ENCODE measurements at regions not wholly inside any gene's neighbourhood (a gene's known extent, or its start where the extent isn't known, plus 50 kb on each side); places are given as distances from the start of the nearest gene placed in this dataset.

DNA sequence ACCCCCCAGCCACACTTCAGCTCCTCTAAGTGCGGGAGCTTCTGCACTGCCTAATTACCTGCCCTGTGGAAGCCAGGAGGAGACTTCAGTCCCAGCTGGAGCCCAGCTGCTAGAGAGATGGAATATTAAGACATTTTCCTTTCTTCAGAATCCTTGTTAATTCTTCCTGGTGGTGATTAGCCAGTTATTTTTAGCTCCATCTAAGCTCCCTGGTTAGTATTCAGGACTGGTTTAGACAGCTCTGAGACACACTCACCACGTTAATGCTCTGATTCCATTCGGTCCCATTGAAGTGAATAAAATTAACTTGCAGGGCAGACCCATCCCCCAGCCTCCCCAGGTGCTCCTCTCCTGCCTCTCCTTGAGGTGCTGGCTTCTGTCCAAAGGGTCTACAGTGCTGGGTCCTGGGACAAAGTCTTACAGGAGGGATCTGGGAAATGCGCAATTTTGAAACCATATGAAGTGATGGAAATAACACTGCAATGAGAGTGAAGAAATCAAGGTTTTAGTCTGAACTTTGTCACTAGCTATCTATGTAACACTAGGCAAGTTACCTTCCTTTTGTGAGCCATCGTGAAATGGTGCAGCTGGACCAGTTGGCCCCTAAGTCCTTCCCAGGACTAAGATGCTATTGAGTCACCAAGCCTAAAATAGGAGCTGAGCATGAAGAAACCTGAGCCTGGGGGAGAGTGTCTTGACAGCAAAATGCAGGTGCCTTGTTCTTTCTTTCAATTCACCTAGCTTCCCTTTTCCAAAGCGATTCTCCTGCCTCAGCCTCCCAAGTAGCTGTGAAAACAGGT lies 117.4 kb upstream of the ATP1A1 start (continued):
- TF ChIP-seq EZH2phosphoT487 (IDR thresholded peaks at IDR 0.05; ENCODE audit: unreplicated experiment) (no peak), CREB1 (CRISPR knock-in tag; IDR thresholded peaks at IDR 0.05; ENCODE audit: low read depth) (no peak), STAT1 (IDR thresholded peaks at IDR 0.05; ENCODE audit: unreplicated experiment) (no peak)
- TF ChIP-seq, protein P1, sequence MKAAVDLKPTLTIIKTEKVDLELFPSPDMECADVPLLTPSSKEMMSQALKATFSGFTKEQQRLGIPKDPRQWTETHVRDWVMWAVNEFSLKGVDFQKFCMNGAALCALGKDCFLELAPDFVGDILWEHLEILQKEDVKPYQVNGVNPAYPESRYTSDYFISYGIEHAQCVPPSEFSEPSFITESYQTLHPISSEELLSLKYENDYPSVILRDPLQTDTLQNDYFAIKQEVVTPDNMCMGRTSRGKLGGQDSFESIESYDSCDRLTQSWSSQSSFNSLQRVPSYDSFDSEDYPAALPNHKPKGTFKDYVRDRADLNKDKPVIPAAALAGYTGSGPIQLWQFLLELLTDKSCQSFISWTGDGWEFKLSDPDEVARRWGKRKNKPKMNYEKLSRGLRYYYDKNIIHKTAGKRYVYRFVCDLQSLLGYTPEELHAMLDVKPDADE (IDR thresholded peaks at IDR 0.05): no peak

DNA sequence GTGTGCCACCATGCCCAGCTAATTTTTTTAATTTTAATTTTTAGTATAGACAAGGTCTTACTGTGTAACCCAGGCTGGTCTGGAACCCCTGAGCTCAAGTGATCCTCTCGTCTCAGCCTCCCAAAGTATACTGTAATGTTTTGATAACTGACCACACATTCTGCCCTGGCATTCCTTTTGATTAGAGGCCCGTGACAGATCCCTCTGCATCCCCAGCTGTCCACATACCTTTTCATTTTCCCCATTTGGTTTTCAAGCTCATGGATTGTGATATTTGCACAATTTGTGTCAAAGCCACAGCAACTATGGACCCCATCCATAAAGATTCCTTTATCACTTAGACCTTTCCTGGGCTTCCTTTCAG lies 116.8 kb upstream of the ATP1A1 start:
- no peak for DNase-seq (ENCODE audit: low spot score)
- no peaks in the 10 kb centered on the region for H3K79me2 ChIP-seq (replicated peaks; ENCODE audit: insufficient read depth)
- H3K27me3 ChIP-seq (ENCODE audit: insufficient read depth): no peaks in the 10 kb centered on the region
- TF ChIP-seq, protein P2, sequence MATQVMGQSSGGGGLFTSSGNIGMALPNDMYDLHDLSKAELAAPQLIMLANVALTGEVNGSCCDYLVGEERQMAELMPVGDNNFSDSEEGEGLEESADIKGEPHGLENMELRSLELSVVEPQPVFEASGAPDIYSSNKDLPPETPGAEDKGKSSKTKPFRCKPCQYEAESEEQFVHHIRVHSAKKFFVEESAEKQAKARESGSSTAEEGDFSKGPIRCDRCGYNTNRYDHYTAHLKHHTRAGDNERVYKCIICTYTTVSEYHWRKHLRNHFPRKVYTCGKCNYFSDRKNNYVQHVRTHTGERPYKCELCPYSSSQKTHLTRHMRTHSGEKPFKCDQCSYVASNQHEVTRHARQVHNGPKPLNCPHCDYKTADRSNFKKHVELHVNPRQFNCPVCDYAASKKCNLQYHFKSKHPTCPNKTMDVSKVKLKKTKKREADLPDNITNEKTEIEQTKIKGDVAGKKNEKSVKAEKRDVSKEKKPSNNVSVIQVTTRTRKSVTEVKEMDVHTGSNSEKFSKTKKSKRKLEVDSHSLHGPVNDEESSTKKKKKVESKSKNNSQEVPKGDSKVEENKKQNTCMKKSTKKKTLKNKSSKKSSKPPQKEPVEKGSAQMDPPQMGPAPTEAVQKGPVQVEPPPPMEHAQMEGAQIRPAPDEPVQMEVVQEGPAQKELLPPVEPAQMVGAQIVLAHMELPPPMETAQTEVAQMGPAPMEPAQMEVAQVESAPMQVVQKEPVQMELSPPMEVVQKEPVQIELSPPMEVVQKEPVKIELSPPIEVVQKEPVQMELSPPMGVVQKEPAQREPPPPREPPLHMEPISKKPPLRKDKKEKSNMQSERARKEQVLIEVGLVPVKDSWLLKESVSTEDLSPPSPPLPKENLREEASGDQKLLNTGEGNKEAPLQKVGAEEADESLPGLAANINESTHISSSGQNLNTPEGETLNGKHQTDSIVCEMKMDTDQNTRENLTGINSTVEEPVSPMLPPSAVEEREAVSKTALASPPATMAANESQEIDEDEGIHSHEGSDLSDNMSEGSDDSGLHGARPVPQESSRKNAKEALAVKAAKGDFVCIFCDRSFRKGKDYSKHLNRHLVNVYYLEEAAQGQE (IDR thresholded peaks at IDR 0.05; ENCODE audit: unreplicated experiment): no peak
- TF ChIP-seq EZH2 (IDR thresholded peaks at IDR 0.05; ENCODE audit: low read depth, unreplicated experiment) (no peak), CREB1 (CRISPR knock-in tag; IDR thresholded peaks at IDR 0.05; ENCODE audit: low read depth) (no peak), POLR2AphosphoS5 (IDR thresholded peaks at IDR 0.05; ENCODE audit: low read depth) (no peak), ZNF331 (CRISPR knock-in tag; IDR thresholded peaks at IDR 0.05; ENCODE audit: low read depth) (no peak), NANOG (IDR thresholded peaks at IDR 0.05; ENCODE audit: borderline replicate concordance) (no peak), EZH2phosphoT487 (IDR thresholded peaks at IDR 0.05; ENCODE audit: unreplicated experiment) (no peak)
- TF ChIP-seq, protein P3, sequence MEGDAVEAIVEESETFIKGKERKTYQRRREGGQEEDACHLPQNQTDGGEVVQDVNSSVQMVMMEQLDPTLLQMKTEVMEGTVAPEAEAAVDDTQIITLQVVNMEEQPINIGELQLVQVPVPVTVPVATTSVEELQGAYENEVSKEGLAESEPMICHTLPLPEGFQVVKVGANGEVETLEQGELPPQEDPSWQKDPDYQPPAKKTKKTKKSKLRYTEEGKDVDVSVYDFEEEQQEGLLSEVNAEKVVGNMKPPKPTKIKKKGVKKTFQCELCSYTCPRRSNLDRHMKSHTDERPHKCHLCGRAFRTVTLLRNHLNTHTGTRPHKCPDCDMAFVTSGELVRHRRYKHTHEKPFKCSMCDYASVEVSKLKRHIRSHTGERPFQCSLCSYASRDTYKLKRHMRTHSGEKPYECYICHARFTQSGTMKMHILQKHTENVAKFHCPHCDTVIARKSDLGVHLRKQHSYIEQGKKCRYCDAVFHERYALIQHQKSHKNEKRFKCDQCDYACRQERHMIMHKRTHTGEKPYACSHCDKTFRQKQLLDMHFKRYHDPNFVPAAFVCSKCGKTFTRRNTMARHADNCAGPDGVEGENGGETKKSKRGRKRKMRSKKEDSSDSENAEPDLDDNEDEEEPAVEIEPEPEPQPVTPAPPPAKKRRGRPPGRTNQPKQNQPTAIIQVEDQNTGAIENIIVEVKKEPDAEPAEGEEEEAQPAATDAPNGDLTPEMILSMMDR (conservative IDR thresholded peaks at IDR 0.05; ENCODE audit: low read depth in 2 of 2): no peak
- TF ChIP-seq, protein P1 (IDR thresholded peaks at IDR 0.05): no peak
- no peaks in the 10 kb centered on the region for H3K36me3 ChIP-seq (ENCODE audit: insufficient read depth)
- no peaks in the 10 kb centered on the region; the same call in 2 of the 3 replicates for H3K9me3 Mint-ChIP-seq
- no peaks in the 10 kb centered on the region for H3K4me1 ChIP-seq (ENCODE audit: insufficient read depth)
- H3K4me3 ChIP-seq: no peak overlapping the region
- no peaks in the 10 kb centered on the region for H3K36me3 Mint-ChIP-seq (ENCODE audit: low read depth)
- H3K27ac ChIP-seq (ENCODE audit: low read depth): no peak overlapping the region
- H3K4me1 Mint-ChIP-seq: peaks cover 15% of the 10 kb centered on the region
- no peaks in the 10 kb centered on the region for H3K27me3 Mint-ChIP-seq (ENCODE audit: insufficient read depth, low read depth, poor library complexity)
- H3F3A ChIP-seq (replicated peaks; ENCODE audit: low read depth): no peaks in the 10 kb centered on the region
- no peak for ATAC-seq
- H4K20me1 ChIP-seq (replicated peaks; ENCODE audit: insufficient read depth): no peaks in the 10 kb centered on the region
- no peak overlapping the region for H3K4me2 ChIP-seq
- H3K4me3 Mint-ChIP-seq: no peak overlapping the region
- H3K9me2 ChIP-seq (ENCODE audit: insufficient read depth): no peaks in the 10 kb centered on the region
- H3K27ac Mint-ChIP-seq: no peak overlapping the region
- no peak overlapping the region for H2AFZ ChIP-seq
